Astrocyte (in vitro differentiated cells and primary cell): ENCODE measurements at regions not wholly inside any gene's neighbourhood (a gene's known extent, or its start where the extent isn't known, plus 50 kb on each side); places are given as distances from the start of the nearest gene placed in this dataset.

ENCODE experiments used
- CTCF ChIP-seq: IDR thresholded peaks from 2 replicates; pipeline ENCODE4 v1.5.1; 2011; ENCODE audit warnings: low read depth, mild to moderate bottlenecking, inconsistent platforms, low read length, moderate library complexity; ENCODE audit not compliant: insufficient read depth
- EZH2 ChIP-seq: IDR thresholded peaks from 2 replicates; pipeline ENCODE4 v1.6.1; 2012; ENCODE audit warnings: mild to moderate bottlenecking, low read length, inconsistent platforms; ENCODE audit not compliant: insufficient read depth

- TF ChIP-seq CTCF = no peak
- TF ChIP-seq EZH2 = no peak
These were observed 102.5 kb upstream of the ROBO1 start for GRCh38 chr3:79870313-79870620.
